ENCODE measurements at regions not wholly inside any gene's neighbourhood (a gene's known extent, or its start where the extent isn't known, plus 50 kb on each side); places are given as distances from the start of the nearest gene placed in this dataset.

DNA sequence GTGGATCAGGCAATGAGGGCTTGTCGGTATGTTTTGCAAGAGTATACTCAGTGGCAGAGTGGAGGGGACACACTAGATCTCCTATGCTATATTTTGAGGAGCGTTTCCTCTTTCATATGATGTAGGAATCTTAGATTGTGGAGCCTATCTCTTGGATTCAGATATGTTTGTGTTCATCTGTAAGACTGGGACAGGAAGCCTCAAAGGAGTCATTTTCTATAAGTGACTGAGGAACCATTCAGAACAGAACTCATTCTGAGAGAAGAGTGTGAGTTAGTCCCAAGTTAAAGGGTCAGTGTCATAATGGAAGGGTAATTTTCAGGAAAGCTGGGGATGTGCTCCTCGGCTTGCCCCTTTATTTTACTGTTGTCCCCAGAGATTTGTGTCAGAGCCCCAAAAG, 107.7 kb downstream of the PTGS2 start:
- no peak for FAIRE-seq
- no peak for TF ChIP-seq POLR2A (IDR thresholded peaks at IDR 0.05; ENCODE audit: low read depth, low read length)
- DNase-seq (ENCODE audit: insufficient read length, low spot score), result no peak

DNA sequence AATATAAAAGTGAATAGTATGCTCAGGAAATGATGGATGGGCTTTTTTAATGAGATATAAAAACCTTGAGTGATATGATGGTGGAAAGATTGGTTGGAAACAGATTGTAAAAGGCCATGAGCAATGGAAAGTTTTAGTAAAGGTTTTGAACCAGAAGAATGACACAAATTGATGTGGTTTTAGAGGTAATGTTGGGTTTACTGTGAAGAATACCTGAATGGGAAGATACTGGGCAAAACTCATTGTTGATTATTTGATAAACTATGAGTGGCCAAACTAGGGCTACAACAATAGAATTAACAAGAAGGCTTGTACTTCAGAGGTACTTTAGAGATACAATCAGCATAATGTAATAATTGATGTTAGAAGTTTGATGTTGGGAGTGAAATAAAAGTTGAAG, 108.5 kb downstream of the PTGS2 start:
- TF ChIP-seq POLR2A (IDR thresholded peaks at IDR 0.05; ENCODE audit: low read depth, low read length), result no peak
- FAIRE-seq, result no peak
- DNase-seq (ENCODE audit: insufficient read length, low spot score), result no peak

DNA sequence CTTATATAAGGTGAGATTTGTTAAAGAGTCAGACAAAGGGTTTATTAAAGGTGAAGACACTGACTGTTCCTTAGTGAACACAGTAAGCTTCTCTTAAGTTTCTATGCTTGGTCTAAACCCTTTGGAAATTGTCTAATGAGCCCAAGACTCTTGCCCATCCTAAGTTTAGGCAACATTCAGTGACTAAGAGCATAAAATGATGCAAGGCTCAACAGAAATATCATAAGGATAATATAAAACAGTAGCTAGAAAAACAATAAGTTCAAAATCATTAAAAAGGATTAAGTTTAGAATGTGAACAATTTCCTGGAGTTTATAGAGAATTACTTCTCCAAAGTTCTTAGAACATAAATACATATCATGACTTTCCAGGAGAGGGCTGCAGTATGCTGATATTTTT, 108.9 kb upstream of the PDC start:
- no peak for TF ChIP-seq POLR2A (IDR thresholded peaks at IDR 0.05; ENCODE audit: low read depth, low read length)
- FAIRE-seq, result no peak
- no peak for DNase-seq (ENCODE audit: insufficient read length, low spot score)

DNA sequence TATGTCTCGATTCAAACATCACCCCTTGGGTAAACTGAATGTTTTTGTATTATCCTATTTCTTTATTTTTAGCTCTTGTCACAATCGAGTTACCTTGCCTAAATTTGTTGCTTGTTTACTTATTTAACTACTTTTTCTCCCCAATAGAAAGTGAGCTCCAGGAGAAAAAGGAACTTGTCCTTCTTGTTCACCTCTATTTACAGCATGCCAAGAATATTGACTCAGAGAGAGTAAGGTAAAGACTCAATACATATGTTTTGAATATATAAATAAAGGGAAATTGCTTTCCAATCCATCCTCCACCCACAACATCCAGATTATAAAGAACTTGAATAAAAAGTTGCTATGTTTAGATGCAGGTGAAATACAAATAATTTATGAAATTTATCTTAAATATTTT, 107.3 kb upstream of the PDC start:
- TF ChIP-seq POLR2A (IDR thresholded peaks at IDR 0.05; ENCODE audit: low read depth, low read length), result no peak
- DNase-seq (ENCODE audit: insufficient read length, low spot score), result no peak
- FAIRE-seq, result no peak

DNA sequence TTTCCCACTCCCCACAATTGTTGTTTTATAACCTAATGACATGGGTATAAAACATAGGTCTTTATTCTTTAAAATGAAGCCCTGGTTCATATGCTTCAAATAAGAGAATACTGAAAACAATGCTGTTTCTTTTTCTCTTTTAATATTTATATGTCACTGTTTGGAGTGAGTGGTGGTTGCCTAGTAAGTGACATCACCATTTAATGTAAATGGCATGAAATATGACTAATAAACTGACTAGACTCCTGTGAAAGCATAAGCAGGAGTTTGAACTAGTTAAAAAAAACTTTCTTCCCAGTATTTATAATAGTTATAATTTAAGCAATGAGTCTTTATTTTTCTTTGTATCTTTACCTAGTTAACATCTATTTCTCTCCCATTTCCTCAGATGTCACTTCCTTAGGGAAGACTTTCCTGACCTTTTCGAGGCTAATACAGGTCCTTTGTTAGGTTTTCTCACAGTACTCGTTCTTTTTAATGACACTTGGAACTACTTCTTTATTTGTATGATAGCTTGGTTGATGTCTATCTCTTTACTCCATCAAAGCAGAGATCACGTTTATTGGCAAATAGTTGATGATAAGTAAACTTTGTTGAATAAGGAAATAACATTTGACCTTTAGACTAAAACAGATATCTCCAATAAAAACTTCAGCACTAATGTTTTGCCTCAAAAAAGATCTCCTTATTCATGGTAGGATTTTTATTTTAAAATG, 105.4 kb upstream of the PDC start:
- FAIRE-seq, result no peak

DNA sequence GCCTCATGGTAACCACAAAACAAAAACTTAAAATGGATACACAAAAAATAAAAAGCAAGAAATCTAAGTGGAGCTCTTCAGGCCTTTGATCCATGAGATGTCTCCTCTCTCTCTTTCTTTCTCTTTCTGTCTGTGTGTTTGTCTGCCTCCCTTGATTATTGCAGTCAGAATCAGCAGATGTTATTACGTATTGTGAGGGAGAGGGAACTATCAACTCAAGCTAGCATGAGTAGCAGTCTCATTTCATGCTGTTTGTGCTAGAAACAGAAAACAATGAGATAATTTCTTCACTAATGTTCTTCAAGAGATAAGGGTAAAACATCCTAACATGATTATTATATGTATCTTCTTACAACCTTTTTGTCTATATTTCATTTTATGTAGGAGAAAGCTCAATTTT, 103.7 kb upstream of the PDC start:
- DNase-seq (ENCODE audit: insufficient read length, low spot score) (no peak), FAIRE-seq (peak; percentile 11)
- TF ChIP-seq POLR2A (IDR thresholded peaks at IDR 0.05; ENCODE audit: low read depth, low read length), result no peak

More for the DNA sequence above, 105.4 kb upstream of the PDC start:
- no peak for DNase-seq (ENCODE audit: insufficient read length, low spot score)
- no peak for TF ChIP-seq POLR2A (IDR thresholded peaks at IDR 0.05; ENCODE audit: low read depth, low read length)

DNA sequence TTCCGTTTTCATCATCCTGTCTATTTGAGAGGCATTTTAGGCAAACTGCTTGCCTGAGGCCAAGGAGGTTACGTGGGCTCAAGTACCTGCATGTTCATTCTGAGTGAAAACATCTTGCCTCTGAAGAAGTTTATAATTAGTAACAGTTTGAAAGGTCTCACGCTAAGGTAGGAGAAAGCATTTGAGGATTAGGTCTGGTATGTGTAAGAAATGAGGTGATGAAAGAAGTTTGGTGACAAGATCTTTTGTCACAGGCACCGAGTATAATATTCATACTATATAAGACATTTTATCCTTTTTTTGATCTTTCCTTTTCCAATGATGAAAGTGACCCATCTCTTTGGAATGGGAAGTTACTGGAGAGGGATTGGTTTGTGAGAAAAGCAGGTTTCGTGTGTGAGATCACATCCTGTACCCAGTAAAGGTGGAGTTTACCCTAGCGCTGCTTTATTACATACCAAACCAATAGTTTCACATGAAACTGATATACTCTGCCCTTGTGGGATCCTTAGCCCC, 98.7 kb upstream of the PDC start:
- no peak for TF ChIP-seq POLR2A (IDR thresholded peaks at IDR 0.05; ENCODE audit: low read depth, low read length)
- FAIRE-seq (no peak), DNase-seq (ENCODE audit: insufficient read length, low spot score) (no peak)

DNA sequence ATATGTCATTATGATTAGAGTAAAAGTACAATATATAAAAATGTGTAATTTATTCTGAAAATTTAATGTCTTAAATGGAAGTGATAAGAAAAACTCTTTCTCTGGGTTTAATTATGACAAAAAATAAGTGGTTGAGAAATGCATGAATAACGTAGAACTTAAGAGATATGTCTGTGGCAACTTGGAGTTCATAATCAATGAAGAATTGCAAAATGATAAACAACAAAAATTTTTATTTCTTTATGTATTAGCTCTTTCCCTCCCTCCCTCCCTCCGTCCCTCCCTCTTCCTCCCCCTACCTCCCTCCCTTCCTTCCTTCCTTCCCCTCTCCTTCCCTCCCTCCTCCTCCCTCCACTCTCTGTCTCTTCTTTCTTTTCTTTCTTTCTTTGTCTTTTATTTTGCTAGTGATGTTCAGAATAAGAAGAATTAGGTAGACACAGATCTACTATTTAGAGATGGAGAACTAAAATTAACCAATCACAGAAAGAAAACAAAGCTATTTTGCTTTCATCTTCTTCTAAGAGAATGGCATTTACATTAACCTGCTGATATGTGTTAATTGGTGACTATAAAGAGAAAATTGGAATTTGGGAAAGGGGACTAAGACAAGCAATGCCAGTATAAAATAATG, 96.3 kb upstream of the PDC start:
- FAIRE-seq (no peak), DNase-seq (ENCODE audit: insufficient read length, low spot score) (no peak)
- no peak for TF ChIP-seq POLR2A (IDR thresholded peaks at IDR 0.05; ENCODE audit: low read depth, low read length)

DNA sequence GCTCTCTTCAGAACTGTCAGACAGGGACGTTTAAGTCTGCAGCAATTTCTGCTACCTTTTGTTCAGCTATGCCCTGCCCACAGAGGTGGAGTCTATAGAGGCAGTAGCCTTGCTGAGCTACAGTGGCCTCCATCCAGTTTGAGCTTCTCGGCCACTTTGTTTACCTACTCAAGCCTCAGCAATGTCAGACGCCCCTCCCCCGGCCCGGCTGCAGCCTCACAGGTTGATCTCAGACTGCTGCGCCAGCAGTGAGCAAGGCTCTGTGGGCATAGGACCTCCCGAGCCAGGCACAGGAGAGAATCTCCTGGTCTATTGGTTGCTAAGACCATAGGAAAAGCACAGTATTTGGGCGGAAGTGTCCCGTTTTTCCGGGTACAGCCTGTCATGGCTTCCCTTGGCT, 89.9 kb upstream of the PDC start:
- TF ChIP-seq POLR2A (IDR thresholded peaks at IDR 0.05; ENCODE audit: low read depth, low read length), result no peak
- DNase-seq (ENCODE audit: insufficient read length, low spot score) (no peak), FAIRE-seq (no peak)

DNA sequence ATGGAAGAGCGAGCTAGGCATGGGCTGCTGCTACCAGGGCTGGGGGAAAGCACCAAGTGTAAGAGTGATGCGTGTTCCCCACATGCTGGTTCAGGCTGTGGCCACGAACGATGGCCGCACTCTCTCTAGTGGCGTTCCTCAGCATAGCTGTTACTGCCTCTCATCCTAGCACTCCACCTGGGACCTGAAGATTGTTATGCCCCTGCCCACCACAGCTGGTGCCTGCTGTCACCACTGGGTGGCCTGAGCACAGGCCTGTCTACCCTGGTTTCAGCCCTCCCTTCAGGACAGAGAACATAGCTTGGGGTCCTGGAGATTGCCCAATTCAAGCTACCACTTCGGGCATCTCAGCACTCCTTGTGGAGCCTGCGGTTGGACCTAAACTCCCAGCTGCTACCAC, 80.1 kb upstream of the PDC start:
- DNase-seq (ENCODE audit: insufficient read length, low spot score), result no peak
- FAIRE-seq, result no peak
- TF ChIP-seq POLR2A (IDR thresholded peaks at IDR 0.05; ENCODE audit: low read depth, low read length), result no peak

DNA sequence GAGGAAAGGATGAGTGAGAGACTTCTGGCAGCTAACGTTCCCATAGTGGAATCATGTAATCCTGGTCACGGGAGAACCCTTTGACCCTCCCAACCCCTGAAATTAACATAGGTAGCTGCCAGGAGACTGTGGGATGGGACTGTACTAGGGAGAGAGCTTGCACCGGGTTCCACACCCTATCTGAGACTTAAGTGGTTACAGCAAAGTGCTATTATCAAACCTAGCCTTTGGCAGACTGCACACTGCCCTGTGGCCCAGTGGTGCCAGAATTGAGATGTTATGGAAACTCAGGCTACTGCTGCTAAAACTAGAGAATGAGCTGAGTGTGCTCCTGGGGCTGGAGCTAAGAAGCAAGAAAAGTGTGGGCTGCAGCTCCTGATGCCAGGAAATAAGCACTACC, 79.6 kb upstream of the PDC start:
- no peak for FAIRE-seq
- no peak for DNase-seq (ENCODE audit: insufficient read length, low spot score)
- no peak for TF ChIP-seq POLR2A (IDR thresholded peaks at IDR 0.05; ENCODE audit: low read depth, low read length)

DNA sequence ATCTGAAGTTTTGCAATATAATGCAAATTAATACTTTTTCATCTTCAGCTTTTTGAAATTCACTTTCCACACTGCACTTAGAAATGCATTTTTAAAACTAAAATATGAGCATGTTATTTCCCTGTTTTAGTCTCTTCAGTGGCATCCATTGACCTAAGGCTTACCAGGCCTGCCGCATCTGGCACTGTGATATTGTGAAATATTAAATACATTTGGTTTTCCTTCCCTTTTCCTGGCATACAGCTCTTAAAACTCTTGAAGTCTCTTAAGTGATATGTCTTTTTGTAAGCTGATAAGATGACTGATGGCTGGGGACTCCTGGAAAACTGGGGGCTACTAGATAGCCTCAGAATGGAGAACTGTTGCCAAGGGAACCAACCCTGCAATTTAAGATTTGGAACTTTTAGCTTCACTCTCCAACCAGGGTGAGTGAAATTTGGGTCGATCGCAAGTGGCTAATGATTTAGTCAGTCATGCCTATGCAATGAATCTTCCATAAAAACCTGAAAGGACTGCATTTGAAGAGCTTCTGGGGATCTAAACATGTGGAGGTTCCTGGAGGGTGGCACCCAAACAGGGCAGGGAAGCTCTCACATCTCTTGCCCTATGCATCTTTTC, 75.5 kb upstream of the PDC start:
- FAIRE-seq (no peak), DNase-seq (ENCODE audit: insufficient read length, low spot score) (no peak)
- no peak for TF ChIP-seq POLR2A (IDR thresholded peaks at IDR 0.05; ENCODE audit: low read depth, low read length)

DNA sequence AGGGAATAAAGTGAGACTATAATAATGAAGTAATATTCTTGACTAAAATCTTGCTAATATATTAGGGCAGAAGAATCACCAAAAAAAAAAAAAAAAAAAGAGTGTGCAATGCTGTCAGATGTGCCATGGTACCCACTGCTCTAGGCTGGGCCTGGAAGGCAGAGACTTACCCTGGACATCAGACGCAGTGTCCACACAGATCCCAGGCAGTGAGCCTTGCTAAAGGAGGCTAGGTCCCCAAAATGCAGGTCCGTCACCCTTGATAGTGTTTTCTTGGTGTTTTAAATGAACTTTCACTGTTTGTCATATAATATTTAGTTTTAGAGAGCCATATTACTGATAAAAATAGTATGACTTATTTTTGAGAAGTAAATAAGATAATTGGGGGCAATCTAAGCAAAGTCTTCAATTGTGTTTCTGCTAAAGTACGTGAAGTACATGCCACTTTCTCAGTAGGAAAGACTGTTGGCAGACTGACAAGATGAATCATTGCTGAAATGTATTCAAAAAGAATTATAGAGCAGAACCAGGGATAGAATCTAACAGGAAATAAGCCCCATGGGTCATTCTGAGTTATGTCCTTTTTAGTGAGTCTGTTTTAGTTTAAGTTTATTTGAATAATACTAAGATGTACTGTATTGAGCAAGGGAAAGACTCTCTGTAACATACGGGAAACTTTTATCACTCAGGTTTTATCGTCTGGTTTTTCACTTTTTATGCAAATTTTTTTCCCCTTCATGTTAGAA, 74.6 kb upstream of the PDC start:
- peak; percentile 9 for DNase-seq (ENCODE audit: insufficient read length, low spot score)
- no peak for FAIRE-seq
- no peak for TF ChIP-seq POLR2A (IDR thresholded peaks at IDR 0.05; ENCODE audit: low read depth, low read length)

DNA sequence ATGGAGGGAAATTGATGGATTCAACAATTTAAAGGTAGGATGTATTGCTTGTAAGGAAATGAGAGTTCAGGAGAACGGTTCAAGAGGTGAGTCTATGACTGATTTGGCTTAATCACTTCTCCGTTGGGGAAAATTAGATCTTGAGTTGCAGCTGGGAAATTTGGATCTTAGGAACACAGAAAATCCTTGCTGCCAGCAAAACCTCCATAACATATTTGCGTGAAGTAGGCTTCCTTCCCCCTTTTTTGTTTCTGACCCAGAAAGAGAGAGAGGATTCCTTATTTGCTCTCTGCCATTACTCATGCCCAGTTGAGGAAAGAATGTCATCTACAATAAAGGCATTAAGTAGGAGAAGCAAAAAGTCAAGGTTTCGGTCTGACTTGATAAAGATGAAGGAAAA, 73.5 kb upstream of the PDC start:
- FAIRE-seq (no peak), DNase-seq (ENCODE audit: insufficient read length, low spot score) (no peak)
- no peak for TF ChIP-seq POLR2A (IDR thresholded peaks at IDR 0.05; ENCODE audit: low read depth, low read length)

Measured in H54 (cell line).